ENCODE measurements at regions not wholly inside any gene's neighbourhood (a gene's known extent, or its start where the extent isn't known, plus 50 kb on each side); places are given as distances from the start of the nearest gene placed in this dataset.

- TF ChIP-seq CTCF (IDR thresholded peaks at IDR 0.05) (no peak), EZH2 (IDR thresholded peaks at IDR 0.05; ENCODE audit: borderline replicate concordance, insufficient read depth, low read depth, low read length, poor library complexity, severe bottlenecking) (no peak)
Observed at GRCh38 chr9:13677801-13678200, 398.3 kb upstream of the MPDZ start.

Measured in B cell (primary cell).